ENCODE measurements at regions not wholly inside any gene's neighbourhood (a gene's known extent, or its start where the extent isn't known, plus 50 kb on each side); places are given as distances from the start of the nearest gene placed in this dataset.

- ATAC-seq = peak in 3 of 4 donors; percentile 74 to 86 (median 82)
- no peak overlapping the region for H3K4me3 ChIP-seq
- H3K27ac ChIP-seq = peak overlapping the region in 2 of 12 donors; percentile 4 to 44
- DNase-seq = peak in 1 of 5 donors; percentile 22
- no peaks in the 10 kb centered on the region for H3K36me3 ChIP-seq
- H3K4me1 ChIP-seq = peaks cover 0 to 43% (median 14%) of the 10 kb centered on the region in 12 donors
- no peaks in the 10 kb centered on the region for H3K27me3 ChIP-seq
- 45 to 72% (median 57%) methylated on average over 1 of the region's 1 CpG for WGBS, 4 donors
- TF ChIP-seq CTCF (IDR thresholded peaks at IDR 0.05) (no peak), POLR2A (IDR thresholded peaks at IDR 0.05) (no peak)
- intact Hi-C loops (cut with DNase I) = no loop called here
- H3K9me3 ChIP-seq = peaks cover 0 to 2% (median 0%) of the 10 kb centered on the region in 12 donors
These were observed 790.4 kb downstream of the DIAPH3 start for GRCh38 chr13:59373341-59373740.

- DNase-seq (no peak), ATAC-seq (no peak)
- H3K9me3 ChIP-seq = peaks cover 0 to 11% (median 0%) of the 10 kb centered on the region in 12 donors
- H3K27ac ChIP-seq = peak overlapping the region in 2 of 12 donors; percentile 41 to 52
- 68 to 72% (median 70%) methylated on average over 3 of the region's 3 CpGs for WGBS, 4 donors
- H3K27me3 ChIP-seq = no peaks in the 10 kb centered on the region
- peaks cover 0 to 31% (median 8%) of the 10 kb centered on the region in 12 donors for H3K4me1 ChIP-seq
- TF ChIP-seq CTCF (IDR thresholded peaks at IDR 0.05) (no peak), POLR2A (IDR thresholded peaks at IDR 0.05) (no peak)
- intact Hi-C loops (cut with DNase I) = no loop called here
- H3K4me3 ChIP-seq = no peak overlapping the region
- H3K36me3 ChIP-seq = no peaks in the 10 kb centered on the region
These were observed 789.0 kb downstream of the DIAPH3 start for GRCh38 chr13:59374691-59375090.

GRCh38 chr13:59384154-59384553 is 779.6 kb downstream of the DIAPH3 start:
- Histone ChIP-seq H3K4me3 (no peak overlapping the region), H3K27me3 (no peaks in the 10 kb centered on the region), H3K4me1 (peaks cover 0 to 6% (median 0%) of the 10 kb centered on the region in 12 donors), H3K9me3 (peaks cover 0 to 25% (median 3%) of the 10 kb centered on the region in 12 donors), H3K36me3 (no peaks in the 10 kb centered on the region), H3K27ac (peak overlapping the region in 2 of 12 donors; percentile 13 to 40)
- DNase-seq (no peak), ATAC-seq (peak in 1 of 4 donors; percentile 45)
- TF ChIP-seq POLR2A (IDR thresholded peaks at IDR 0.05) = no peak
- TF ChIP-seq CTCF (IDR thresholded peaks at IDR 0.05) = no peak
- intact Hi-C loops (cut with DNase I) = no loop called here
- 17 to 47% (median 39%) methylated on average over 1 of the region's 1 CpG for WGBS, 4 donors

- DNase-seq (peak in 4 of 5 donors; percentile 37 to 78 (median 56)), ATAC-seq (peak; percentile 55 to 85 (median 82))
- H3K27me3 ChIP-seq = no peaks in the 10 kb centered on the region
- H3K36me3 ChIP-seq = no peaks in the 10 kb centered on the region
- peaks cover 0 to 12% (median 2%) of the 10 kb centered on the region in 12 donors for H3K4me1 ChIP-seq
- peak overlapping the region in 6 of 12 donors; percentile 3 to 71 (median 20) for H3K27ac ChIP-seq
- H3K9me3 ChIP-seq = peaks cover 0 to 13% (median 2%) of the 10 kb centered on the region in 12 donors
- intact Hi-C loops (cut with DNase I) = loop anchor here in 9 of 10 donors (1.0 to 10.0 kb wide), 14 partner anchors 83 to 1043 kb away; no protein-coding TSS in a partner anchor
- TF ChIP-seq CTCF (IDR thresholded peaks at IDR 0.05) (peak; percentile 83 to 95 (median 87)), POLR2A (IDR thresholded peaks at IDR 0.05) (no peak)
- H3K4me3 ChIP-seq = no peak overlapping the region
- 21 to 28% (median 22%) methylated on average over 2 of the region's 2 CpGs for WGBS, 4 donors
These were observed 772.0 kb downstream of the DIAPH3 start for GRCh38 chr13:59391696-59392095.

Data from heart left ventricle (tissue), 16 donors.